Fibroblast of peridontal ligament (primary cell): ENCODE measurements at regions not wholly inside any gene's neighbourhood (a gene's known extent, or its start where the extent isn't known, plus 50 kb on each side); places are given as distances from the start of the nearest gene placed in this dataset.
"Not testable (repeated sequence)": the region's sequence is repeated elsewhere in the genome, so short reads cannot be mapped to it uniquely, and the experiment has no call there.

ENCODE experiments used
- DNase-seq: peaks from one replicate; pipeline ENCODE4 v3.0.0-alpha.2; 2010; ENCODE audit errors: extremely low read depth

DNA sequence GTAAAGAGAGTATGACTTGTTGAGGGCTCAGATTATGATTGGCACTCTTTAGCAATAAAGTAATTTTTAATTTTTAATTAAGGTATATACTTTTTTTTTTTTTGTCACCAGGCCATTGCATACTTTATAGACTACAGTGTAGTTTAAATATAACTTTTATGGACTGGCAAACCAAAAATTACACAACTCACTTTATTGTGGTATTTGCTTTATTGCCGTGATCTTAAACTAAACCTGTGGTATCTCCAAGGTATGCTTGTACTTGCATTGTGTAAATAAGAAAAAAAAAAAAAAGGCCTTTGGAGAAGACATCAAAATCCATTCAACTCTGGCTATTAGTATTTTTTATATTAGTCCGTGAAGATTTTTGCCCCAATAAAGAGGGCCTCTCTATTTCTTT lies 646.7 kb upstream of the FOXG1 start:
- DNase-seq, result no peak

DNA sequence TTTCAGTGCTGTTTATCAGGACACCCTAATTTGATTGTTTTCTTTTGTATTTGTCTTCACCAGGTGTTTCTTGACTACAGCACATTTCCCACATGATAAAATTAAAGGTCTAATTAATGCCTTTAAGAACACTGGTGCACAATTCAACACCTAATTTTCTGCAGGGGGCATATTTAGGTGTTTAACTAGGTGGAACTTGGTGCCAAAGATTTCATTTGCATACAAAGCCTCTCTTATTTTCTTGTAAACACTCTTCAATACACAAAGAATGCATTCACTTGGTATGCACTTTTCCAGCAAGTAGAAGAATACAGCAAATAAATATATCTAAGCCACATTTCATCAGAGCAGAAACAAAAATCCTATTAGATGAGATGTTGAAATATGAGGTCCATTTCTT lies 646.2 kb upstream of the FOXG1 start:
- no peak for DNase-seq

DNA sequence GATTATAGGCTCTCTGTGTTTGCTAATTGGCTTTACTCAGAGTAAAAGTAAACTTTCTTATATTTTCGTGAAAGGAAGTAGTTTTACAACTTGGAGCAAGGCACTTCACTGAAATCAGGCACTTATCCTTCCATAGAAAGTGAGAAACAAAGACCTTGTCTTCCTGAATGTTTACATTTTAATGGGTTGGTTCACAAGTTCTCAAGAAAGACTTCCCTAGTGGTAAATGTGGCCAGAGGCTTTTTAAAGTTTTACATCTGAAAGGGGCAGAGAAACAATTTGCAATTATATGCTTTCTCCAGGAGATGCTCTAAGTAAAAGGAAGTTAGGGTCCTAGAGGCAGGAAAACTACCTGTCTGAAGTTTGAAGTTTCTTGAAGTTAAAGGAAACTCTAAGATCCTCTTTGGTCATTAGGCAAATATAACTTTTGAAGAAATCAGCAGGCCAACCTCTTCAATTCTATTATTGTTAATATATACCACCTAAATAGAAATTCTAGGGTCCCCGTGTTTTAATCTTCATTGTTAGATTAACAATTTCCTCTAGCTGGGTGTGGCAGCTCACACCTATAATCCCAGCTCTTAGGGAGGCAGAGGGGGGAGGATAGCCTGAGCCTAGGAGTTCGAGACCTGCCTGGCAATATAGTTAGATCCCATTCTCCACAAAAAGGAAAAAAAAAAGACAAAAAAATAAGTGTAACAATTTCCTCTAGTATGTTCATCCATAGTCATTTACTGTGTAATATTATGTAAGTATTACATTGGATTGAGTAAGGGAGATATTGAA lies 644.9 kb upstream of the FOXG1 start:
- no peak for DNase-seq

DNA sequence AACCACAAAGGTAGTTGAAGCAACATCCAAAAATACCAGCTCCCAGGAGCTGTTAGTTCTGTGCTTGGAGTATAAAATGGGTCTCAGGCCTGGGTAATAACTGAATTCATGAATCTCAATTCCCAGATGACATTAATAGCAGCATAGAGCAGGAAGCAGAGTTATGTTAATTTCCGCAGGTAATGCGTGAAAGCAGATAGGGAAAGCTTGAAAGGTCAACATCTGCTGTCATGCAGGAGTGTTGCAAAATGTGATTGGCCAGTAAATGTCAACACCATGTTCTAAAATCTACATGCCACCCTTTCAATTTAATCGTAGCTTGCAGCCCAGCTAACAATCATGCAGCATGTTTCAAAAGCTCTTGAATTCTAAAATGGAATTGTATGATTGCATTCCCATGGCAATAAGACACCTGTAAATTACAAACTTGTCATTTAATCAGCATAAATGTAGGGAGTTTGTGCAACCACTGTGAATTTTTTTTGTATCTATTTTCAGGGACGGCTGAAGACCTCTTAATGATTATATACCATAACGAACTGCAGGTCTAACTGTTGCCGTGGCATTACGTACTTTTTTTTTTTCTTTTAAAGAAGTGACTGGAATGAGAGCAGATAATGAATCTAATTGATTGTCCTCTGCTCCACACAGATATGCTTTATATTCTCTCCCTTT lies 635.8 kb upstream of the FOXG1 start:
- DNase-seq, result no peak

DNA sequence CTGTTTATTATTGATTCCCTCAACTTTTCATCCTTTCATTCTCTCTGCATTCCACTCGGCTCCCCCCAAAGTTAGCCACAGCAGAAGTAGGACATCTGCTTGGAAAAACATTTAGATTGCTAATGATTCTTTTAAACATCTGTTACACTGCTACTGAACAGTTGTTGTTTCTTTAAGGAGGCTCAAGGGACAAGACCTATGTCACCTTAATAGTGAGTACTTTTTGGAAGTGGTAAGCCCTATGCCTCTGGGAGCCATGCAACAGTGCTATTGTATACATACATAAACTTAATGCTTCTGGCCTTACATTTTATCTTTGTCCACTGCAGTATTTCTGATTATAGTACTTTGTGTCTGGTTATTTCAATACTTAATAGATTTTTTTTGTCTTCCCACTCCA lies 628.2 kb upstream of the FOXG1 start:
- no peak for DNase-seq

DNA sequence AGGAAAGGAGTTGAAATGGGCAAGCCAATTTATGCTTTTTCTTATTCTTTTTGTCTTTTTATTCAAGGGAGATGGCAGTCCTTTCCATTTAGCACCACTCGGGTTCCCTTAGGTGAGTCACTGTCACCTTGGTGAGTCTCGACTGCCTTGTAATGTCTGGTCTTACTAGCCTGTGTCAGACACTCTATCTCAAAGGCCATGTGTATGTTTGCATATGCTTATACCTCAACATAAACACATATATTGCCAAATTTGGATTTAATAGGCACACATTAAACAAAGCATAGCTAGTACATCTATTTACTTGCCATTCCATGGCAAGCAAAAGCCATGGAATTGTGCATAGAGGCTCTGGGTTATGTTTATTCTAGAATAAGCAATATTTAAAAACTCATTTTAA lies 624.9 kb upstream of the FOXG1 start:
- DNase-seq, result no peak

DNA sequence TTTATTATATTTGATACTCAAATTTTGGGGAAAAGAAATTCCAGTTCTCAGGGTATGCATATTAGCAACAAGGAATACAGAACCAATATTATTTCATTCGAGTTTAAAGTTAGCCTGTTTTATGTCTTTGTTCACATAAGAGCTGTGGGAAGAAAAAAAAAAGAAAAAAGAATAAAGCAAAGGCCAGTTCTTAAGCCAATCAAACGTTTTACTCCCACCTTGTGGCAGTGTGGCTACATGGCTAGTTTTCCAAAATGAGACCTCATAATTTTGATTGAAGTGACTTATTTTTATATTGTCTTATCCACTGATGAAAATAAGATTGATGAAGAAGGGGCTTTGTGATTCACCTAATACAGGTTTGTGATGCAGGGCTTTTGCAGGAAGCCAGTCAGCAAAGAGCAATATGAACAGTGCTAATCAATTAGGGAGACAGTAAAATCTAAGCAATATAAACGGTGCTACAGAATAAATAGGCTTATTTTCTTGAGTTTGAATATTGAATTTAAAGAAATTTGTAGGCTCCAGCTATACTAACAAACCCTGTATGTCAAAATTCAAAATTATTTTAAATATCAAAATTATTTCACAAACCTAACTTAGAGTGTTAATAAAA lies 624.1 kb upstream of the FOXG1 start:
- DNase-seq, result no peak

DNA sequence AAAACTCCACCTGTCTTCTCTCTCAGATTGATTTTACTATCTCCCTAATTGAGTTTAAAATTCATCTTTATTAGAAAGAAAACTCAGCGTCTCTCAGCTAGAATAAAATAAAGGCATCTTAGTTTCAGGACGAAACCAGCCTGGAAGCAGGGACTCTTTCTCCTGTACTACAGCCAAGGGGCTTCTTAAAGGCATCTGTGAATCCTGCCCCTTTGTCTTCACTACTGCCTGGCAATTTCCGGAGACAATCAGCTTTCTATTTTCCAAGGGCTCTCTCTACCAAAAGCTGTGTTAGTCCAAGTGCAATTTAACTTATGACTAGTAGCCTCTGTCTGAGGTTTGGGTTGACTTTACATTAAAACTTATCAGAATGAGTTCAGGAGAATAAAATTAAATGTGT lies 623.3 kb upstream of the FOXG1 start:
- DNase-seq, result no peak

DNA sequence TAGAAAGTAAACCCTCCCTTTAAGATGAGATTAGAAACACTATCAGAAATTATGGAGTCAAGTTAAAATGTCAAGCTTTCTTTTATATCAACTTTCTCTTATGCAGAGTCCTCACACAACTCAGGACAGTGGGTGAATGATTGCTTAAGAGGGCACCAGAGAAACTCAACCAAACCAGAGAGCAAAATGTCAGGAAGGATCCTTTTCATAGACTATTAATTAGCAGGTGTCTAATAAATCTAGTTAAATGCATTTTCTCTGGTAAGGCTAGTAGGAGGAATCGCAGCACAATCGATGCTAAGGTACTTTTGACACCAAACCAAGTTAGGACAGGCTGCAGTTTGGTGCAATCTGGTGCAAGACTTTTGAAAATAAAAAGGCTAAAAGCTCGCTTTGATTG lies 614.7 kb upstream of the FOXG1 start:
- no peak for DNase-seq

DNA sequence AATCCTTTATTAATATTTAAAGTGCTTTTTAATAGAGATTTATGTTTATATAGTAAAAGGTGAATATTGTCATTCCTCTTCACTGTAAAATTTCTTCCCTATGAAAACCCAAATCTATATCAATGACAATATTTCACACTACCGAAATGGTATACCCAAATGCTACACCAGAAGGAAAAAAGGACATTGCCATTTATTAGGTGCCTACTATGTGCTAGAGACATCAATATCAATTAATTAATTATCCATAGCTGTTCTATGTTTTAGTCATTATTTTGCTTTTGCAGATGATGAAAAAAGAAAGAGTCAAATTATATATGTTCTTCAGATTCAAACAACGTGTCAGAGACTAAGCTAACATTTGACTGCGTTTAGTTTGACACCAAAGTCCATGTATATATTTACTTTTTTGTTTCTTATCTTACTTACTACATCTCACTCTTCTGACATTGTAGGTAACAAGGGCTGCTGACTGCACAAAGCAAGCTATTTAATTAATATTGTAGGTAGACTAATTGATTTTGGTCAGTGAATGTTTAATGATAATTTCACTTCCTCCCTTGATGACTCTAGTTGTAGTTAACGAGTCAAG lies 614.0 kb upstream of the FOXG1 start:
- DNase-seq, result no peak

DNA sequence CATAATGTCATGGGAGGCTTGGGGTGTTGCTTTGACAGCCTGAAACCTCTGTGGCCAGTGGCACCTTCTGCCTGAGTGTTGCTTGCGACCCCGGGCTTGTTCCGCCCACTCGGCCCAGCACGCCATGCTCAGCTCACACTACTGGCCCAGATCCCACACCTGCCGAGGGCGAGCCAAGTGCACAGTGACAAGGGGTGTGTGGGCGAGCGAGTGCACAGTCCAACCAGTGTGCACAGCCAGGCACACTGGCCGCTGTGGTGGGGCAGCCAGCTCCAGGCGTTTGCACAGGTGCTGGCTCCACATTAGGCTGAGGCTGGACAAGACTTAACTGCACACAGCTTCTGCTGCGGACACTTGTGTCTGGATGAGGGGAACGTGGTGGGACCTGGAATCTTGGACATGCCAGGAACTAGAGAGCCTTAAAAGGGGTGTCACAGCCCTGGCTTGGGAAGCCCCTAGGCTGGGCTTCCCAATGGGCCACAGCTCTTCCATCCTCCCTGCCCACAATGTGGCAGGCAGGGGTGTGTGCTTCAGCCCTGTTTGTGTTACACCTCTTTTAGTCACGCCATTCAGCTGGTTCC lies 609.2 kb upstream of the FOXG1 start:
- DNase-seq, result no peak

DNA sequence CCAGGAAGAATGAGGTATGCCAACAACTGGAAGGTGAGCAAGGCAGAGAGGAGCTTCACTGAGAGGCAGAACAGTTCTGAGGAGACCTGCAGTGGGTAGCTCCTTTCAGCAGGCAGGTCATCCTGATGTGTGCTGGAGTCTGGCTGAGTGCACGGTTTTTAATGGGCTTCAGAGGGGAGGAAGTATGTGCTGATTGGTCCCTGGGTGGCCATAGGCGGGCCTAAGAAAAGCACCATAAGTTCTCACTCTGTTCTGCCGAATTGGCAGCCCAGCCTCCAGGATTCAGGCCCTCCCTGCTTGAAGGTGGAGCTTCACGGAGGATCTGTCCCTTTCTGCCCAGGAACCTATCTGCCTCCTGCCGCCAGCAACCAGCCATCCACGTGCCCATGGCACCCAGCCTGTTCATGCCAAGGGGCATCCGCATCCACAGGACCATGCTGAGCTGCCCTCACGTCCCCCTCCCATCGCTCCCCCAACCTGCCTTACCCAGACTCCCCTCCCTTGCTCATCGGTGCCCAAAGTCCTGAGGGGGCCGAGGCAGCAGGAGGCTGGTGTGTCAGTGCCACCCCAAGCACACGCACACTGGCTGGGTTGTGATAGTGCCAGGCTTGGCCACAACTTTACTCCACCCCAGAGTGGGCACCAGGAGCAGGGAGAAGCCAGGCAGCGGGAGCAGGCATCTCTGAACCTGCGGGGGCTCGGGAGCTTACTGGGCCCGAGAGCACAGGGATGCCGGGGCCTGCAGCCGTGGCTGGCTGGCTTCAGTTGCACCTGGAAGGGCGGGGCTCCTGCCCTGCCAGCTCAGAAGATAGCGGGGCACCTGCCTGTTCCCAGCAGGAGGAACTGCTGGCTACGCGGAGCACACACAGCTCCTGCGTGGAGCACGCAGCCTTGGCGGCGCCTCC lies 608.4 kb upstream of the FOXG1 start:
- no peak for DNase-seq

DNA sequence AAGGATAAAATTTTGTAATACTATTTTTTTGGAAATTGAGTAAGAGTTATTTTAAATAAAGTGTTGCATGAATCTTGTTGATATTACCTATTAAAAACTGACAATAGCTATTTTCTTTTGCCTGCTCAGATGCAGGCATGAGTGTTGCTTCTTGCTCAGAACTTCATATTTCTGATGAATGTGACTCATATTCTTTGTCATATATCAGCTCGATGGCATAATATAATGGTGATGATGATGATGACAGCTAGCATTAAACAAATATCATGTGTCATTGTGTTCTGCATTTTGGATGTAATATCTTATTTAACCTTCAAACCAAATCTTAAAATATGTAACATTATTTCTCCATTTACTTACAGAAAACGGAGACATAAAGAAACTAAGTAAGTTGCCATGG lies 605.5 kb upstream of the FOXG1 start:
- DNase-seq, result no peak

DNA sequence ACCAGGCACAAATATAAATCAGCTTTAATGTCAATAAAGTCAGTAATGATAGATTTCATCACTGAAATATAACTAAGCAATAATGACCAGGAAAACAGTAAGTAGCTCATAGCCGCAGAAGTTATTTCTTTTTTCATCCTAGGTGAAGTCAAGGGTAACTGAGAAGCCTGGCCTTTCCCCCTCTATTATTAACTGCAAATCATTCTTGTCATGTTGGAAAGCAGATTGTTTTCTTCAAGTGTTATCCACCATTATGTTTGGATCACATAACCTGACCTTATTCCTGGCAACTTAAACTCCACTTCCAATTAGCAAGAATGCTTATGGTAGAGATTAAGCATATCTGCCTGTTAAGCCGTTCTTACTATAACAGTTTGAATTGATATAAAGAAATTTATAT lies 603.4 kb upstream of the FOXG1 start:
- DNase-seq, result no peak

DNA sequence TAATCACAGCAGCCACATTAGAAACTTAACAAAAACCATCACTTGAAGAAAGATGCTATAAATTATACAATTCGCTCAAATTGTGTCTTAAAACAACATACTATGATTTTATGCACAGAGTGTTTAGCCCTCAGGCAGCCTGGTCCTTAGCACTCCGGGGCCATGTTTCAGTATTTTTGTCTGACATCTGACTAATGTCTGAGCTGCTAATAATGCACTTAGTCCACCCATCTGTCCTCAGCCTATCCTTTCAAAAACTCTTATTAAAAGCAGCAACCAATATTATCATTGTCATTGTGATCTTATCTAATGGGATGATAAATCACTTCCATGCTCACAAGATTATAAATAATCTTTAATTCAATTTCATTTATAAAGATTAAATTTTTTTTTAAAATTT lies 602.7 kb upstream of the FOXG1 start:
- no peak for DNase-seq

DNA sequence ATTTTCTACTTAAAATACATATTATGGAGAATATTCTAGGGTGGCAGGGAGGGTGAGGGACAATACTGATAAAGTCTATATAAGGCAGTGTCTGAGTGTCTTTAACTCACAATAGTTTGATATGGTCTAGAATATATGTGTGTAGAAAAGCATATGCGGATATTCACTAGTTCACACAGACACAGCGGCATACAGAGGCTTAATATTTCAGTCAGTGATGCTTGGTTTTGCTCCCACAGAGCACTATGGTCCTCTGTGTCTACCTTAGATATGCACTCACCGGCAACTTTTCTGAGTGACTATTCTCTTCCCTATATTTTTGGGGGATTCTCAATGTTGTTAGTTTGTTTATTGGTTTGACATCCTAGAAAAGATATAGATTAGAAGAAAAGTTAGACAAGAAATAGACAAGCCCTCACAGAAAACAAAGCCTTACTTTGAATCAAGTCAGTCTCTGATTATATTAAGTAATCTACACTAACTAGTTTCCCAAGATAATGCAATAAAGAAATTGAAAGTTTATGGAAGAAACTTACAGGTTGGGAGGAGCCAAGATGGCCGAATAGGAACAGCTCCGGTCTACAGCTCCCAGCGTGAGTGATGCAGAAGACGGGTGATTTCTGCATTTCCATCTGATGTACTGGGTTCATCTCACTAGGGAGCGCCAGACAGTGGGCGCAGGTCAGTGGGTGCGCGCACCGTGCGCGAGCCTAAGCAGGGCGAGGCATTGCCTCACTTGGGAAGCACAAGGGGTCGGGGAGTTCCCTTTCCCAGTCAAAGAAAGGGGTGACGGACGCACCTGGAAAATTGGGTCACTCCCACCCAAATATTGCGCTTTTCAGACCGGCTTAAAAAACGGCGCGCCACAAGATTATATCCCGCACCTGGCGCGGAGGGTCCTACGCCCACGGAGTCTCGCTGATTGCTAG lies 578.4 kb upstream of the FOXG1 start:
- not testable (repeated sequence) for DNase-seq

DNA sequence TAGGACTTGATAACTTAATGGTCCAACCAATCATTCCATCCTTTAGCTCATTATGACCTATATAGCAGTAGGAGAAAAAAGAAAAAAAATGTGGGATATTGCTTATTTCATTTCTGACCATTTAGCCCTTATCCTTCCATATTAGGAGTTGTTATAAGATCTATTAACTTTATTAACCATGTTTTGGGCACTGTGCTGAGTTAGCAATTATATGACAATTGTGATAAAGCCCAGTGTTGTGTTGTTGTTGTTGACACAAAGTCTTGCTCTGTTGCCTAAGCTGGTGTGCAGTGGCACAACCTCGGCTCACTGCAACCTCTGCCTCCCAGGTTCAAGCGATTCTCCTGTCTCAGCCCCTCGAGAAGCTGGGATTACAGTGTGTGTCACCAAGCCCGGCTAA lies 569.7 kb upstream of the FOXG1 start:
- DNase-seq, result no peak

DNA sequence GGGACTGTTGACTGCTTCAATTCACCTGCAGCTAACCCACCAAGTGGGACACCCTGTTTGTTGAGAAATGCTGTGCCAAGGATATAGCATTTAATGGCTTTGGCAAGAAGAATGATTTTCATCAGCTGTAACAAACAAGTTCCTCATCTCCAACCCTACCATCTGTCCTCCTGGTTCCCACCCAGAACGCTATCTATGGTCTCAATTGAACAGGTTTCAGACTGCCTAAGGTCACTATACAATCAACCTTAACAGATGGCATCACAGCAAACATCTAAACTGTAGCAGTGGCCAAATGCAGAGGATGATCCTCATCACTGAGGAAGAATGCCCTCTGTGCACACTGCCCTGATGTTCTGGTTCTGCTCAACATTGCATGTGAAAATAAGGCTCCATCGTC lies 546.2 kb upstream of the FOXG1 start:
- no peak for DNase-seq

DNA sequence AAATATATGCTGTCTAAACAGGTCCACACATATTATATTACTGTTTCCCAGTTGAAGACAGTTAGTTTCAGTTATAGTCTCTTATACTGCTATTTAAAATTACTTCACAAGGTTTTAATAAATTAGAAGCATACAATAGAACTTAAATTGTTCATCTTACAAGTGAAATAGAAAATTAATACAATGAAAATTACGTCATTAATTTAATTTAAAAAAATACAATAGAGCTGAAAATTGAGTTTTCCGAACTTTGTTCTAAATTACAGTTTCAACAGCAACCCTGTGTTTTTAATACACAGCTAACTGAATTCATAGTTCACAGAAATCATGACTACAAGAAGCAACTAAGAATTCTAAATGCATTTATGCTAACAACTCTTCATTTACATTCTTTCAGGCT lies 525.7 kb upstream of the FOXG1 start:
- DNase-seq, result no peak

DNA sequence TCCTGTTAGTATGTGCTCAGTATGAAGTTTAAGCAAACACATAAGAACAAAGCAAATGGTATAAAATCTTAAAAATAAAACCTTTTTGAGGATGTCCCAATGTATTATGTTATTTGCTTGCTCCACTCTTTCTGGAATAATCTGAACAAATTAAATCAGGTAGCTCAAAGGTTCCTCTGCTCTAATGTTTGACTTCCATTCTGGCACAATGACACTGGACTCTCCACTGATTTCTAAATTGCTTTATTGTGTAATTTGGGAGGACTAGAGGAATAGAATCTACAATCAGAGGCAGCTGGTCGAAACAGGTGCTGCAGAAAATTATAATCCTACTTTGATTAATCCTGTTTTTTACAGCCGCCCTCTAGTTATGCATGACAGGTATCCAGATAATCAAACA lies 523.7 kb upstream of the FOXG1 start:
- no peak for DNase-seq
